DOHH2 (cell line): ENCODE measurements at regions not wholly inside any gene's neighbourhood (a gene's known extent, or its start where the extent isn't known, plus 50 kb on each side); places are given as distances from the start of the nearest gene placed in this dataset.

ENCODE experiments used
- EZH2phosphoT487 ChIP-seq: fragments of 200-600 bp; sonication (generic); IDR thresholded peaks from 2 replicates; pipeline ENCODE4 v1.6.1; 2017; ENCODE audit warnings: borderline replicate concordance, mild to moderate bottlenecking, antibody characterized with exemption, low read length, moderate library complexity, mixed read lengths
- TF ChIP-seq, protein P1 (sequence below): fragments of 200-600 bp; sonication (generic); IDR thresholded peaks from one replicate; pipeline ENCODE4 v1.5.1; 2014; ENCODE audit warnings: antibody characterized with exemption, mild to moderate bottlenecking, low read depth, low read length; ENCODE audit not compliant: poor library complexity, severe bottlenecking

DNA sequence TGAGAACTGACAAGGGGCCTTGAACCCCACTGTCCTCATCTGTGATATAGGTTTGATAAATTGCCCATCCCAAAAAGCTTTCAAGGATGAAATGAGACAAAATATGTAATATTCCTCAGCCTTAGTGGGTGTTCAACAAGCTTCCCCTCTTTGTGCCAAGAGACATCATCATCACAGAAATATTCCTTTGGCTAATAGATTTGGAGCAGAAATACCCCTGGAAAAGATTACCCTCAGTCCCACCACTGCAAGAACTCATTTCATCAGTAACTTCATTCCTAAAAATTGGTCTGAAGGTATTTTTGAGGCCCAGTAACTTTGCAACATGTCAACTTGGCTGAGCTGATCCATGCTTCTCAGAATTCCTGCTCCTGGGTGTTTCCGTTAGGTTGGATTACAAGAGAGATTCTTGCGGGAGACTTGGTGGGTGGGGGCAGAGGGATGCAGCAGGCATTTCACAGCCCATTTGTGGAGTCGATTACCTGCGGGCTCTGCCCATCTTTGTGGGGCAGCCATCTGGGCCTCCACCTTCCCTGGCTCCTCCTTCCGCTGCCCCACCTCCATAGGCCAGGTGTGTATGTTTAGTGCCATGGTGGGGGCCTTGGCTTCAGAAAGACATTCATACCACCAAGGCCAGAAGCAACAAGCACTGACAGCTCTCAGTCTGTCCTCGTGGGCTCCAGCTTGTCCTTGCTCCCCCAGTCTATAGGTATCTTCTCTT lies 263.9 kb downstream of the GLI2 start:
- TF ChIP-seq, protein P1, sequence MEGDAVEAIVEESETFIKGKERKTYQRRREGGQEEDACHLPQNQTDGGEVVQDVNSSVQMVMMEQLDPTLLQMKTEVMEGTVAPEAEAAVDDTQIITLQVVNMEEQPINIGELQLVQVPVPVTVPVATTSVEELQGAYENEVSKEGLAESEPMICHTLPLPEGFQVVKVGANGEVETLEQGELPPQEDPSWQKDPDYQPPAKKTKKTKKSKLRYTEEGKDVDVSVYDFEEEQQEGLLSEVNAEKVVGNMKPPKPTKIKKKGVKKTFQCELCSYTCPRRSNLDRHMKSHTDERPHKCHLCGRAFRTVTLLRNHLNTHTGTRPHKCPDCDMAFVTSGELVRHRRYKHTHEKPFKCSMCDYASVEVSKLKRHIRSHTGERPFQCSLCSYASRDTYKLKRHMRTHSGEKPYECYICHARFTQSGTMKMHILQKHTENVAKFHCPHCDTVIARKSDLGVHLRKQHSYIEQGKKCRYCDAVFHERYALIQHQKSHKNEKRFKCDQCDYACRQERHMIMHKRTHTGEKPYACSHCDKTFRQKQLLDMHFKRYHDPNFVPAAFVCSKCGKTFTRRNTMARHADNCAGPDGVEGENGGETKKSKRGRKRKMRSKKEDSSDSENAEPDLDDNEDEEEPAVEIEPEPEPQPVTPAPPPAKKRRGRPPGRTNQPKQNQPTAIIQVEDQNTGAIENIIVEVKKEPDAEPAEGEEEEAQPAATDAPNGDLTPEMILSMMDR, result no peak
- TF ChIP-seq EZH2phosphoT487, result no peak
